ENCODE measurements at regions not wholly inside any gene's neighbourhood (a gene's known extent, or its start where the extent isn't known, plus 50 kb on each side); places are given as distances from the start of the nearest gene placed in this dataset.

DNA sequence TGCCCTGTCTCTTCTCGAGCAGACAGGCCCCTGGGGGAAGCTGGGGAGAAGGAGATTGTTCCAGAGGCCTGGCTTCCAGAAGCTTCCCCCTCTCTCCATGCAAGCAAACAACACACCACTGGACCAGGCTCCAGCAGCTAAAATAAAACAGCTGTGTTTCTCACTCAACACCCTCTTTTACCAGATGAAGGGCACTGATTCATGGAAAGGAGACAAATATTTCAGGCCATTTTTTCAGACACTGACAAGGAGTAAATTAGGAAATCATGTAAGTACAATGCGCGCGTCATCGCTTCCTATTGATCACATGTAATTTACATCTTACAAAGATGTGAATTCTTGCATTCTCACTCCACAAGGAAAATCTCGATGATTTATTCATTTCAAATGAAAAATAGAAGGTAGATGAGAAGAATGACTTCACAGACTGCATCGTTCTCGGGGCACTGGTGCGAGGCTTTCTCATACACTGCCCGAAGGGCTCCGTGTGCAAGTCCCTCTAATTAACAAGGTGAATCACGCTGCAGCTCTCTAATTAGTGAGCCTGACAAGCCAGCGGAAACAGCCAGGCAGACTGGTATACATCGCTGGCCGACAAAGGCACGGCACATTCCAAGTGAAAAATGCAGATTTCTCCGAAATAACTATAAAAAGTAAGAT, 153.6 kb downstream of the KCTD15 start:
- no peak for DNase-seq

- DNase-seq = no peak
Measured at GRCh38 chr19:33953023-33953422, 156.4 kb downstream of the KCTD15 start.

GRCh38 chr19:33953592-33953991, 156.9 kb downstream of the KCTD15 start:
- DNase-seq = no peak

DNA sequence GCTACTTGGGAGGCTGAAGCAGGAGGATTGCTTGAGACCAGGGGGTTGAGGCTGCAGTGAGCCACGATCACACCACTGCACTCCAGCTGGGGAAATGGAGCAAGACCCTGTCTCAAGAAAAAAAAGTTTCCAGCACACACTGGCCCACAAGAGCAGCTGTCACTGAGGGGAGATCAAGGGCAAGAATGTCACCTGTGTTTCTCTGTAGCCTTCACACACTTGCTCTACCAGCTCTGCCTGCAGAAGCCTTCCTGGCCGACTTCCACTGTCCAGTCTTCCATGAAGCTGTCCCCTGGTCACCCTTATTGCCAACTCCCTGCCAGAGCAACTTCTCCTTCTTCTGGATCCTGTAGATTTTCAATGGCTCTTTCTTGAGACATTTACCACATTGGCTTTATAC, 158.0 kb downstream of the KCTD15 start:
- DNase-seq = no peak

- no peak for DNase-seq
Measured at GRCh38 chr19:33956941-33957340, 160.3 kb downstream of the KCTD15 start.

DNA sequence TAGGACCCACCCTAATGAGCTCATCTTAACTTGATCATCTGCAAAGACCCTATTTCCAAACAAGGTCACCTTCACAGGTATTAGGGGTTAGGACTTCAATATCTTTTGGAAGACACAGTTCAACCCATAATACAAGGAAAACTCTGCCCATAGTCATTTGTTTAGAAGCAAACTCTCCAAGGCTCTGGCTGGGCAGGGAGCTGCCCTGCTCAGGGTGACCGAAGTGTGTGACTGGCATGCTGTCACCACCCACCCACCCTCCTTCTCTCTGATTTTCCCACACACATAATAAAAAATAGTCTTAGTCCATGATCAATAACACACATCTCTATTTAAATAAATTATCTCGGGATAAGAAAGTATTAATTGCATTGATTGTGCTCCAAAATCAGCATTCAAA, 161.1 kb downstream of the KCTD15 start:
- no peak for DNase-seq

DNA sequence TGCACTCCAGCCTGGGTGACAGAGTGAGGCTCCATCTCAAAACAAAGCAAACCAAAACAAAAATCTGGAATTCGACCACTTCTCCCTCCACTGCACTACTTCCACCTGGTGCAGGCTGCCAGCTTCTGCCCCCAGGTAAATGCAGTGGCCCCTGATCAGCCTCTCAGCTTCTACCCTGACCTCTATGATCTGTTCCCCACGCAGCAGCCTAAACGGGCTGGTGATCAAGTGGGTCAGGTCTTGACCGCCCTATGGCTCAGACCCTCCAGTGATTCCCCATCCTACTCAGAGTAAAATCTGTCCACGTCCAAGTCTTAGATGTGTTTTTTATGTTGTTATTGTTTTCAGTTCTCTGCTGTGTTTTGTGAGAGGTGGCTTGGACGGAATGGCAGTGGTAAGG, 163.9 kb downstream of the KCTD15 start:
- no peak for DNase-seq

DNA sequence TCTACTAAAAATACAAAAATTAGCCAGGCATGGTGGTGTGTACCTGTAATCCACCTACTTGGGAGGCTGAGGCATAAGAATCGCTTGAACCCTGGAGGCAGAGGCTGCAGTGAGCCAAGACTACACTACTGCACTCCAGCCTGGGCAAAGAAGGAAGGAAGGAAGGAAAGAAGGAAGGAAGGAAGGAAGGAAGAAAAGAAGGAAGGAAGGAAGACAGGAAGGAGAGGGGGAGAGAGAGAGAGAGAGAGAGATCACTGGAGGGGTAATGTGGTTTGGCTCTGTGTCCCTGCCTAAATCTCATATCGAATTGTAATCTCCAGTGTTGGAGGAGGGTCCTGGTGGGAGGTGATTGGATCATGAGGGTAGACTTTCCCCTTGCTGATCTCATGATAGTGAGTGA, 165.5 kb downstream of the KCTD15 start:
- no peak for DNase-seq

GRCh38 chr19:33963514-33963913, 166.8 kb downstream of the KCTD15 start:
- DNase-seq = no peak

GRCh38 chr19:33971073-33971472, 174.4 kb downstream of the KCTD15 start:
- no peak for DNase-seq

GRCh38 chr19:33977756-33978685, 181.4 kb downstream of the KCTD15 start:
- no peak for DNase-seq

GRCh38 chr19:33982706-33983105, 186.0 kb downstream of the KCTD15 start:
- no peak for DNase-seq

- no peak for DNase-seq
Measured at GRCh38 chr19:33988601-33989000, 183.7 kb upstream of the LSM14A start.

GRCh38 chr19:33997690-33998089, 174.6 kb upstream of the LSM14A start:
- DNase-seq = no peak

- DNase-seq = no peak
Measured at GRCh38 chr19:33998302-33998701, 174.0 kb upstream of the LSM14A start.

DNA sequence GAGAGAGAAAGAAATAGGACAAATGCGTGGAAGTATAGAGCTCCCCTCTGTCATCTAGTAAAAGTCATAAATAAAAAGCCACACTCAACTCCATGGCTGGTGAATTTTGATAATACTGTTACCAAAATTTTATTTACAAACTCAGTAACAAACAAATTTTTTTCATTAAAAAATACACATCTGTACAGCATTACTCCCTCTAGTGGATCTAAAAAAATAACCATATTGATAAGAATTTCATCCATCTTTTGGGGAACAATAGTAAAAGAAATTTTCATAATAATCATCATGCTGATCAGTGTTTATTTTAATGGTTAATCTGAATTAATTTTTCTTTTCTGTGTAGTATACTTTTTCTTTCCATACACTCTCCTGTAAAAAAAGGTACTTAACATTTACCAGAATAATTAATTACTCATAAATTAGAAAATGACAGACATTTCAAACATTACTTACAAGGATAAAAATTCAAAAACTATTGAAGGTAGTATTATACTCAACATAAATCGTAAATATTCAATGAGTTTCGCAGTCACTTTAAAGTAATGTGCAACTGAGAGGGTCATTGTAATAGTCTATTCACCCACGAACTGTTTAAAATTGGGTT, 173.5 kb upstream of the LSM14A start:
- DNase-seq = peak; percentile 19

GRCh38 chr19:34017024-34017423, 155.3 kb upstream of the LSM14A start:
- no peak for DNase-seq

DNA sequence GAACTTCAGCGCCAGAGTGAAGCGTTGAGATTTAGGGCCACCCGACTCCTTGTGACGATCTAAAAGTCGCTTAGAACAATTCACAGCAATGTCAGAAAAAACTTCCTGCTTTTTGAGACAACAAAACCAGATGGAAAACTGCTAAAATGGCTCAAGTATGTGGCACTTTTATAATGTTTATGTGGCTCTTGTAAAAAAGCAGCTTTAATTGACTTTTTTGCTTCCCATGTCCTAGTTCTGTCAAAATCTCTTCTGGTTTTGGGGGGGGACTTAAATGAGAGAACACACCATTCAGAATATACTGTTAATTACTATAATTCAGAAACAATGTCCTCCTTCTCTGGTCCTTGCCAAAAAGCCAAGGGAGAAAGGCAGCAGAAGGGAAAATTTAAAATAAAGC, 154.7 kb upstream of the LSM14A start:
- DNase-seq = no peak

DNA sequence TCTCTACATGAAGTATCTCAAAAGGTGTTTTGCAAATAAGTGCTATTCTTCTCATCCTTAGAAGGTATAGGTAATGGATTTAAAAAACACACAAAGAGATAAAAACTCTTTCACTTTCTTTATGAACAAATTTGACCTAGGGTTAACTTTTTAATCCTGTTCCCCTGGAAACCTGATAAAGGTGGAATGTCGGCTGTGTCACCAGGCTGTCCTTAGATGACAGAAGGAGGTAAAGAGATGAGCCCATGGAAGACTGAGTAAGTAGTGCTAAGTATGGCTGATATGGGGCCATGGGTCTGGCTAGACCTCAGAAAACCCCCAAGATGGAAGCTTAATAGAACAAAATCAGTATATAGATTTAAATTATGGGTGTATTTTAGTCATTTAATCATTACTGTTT, 153.8 kb upstream of the LSM14A start:
- no peak for DNase-seq

DNA sequence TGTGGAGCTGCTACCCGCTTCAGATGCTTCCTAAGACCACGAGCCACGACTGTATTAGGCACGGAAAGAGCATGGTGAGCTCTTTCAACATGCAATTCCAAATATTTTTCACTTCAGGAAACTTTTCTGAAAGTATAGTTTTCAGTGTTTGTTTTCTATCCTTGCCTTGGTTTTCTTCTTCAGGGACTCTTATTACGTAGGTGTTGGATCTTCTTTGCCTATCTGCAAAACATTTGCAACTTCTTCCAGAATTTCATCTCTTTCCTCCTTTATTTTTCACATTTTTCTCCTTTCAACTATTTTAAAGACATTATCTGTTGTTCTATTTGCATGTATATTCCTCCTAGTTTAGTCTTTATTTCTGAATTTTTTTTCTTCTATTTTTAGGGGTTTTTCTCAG, 148.9 kb upstream of the LSM14A start:
- DNase-seq = no peak

DNA sequence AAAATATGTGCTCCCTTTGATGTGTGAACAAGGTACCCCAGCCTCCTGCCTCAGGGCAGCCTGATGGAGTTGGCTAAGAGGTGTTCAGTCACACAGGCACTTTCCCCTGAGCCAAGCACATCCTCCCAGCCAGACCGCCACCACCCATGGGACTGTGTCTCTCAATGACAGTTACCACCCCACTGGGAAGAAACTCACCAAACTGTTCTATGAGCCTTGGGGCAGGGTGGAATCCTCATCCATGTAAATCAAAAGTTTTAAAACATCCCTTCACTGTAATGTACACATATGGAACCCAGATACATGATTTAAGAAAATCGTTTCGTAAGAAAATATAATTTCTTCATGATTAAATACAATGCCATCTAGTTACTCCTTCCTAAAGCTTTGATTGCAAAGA, 138.4 kb upstream of the LSM14A start:
- no peak for DNase-seq

DNA sequence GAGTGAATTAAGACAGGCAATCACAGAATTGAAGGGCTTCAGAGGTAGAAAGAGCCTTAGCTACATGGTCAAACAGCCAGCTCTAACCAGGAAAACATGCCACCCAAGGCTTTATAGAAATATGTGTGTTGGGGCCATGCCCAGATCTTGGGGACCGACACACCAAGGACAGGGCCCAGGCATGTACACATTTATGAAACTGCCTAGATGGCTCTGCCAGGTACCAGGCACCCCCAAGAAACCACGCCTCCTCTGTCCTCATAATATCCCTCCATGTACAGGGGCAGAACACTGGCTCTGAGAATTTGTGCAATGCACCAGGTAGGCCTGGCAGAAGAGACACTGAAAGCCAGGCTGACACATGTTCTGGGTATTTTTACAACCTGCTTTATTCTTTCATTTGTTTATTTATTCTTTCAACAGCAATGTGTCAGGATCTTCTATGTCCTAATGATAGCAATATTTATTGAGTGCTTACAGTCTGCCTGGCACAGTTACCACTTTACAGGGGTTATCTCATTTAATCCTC, 137.9 kb upstream of the LSM14A start:
- no peak for DNase-seq

GRCh38 chr19:34041925-34042521, 130.3 kb upstream of the LSM14A start:
- DNase-seq = peak; percentile 63
